SU-DHL-6 (cell line): ENCODE measurements at regions not wholly inside any gene's neighbourhood (a gene's known extent, or its start where the extent isn't known, plus 50 kb on each side); places are given as distances from the start of the nearest gene placed in this dataset.

ENCODE experiments used
- H2AFZ ChIP-seq: fragments of 200-600 bp; sonication (generic); 2 replicates; pipeline ENCODE4 v1.6.1; 2014; ENCODE audit warnings: low read depth, mild to moderate bottlenecking, moderate library complexity, mixed read lengths, antibody characterized with exemption, low read length; ENCODE audit not compliant: severe bottlenecking
- H3F3A ChIP-seq: fragments of 200-600 bp; shearing (Covaris generic); 2 replicates; pipeline ENCODE4 v1.6.0; 2016; ENCODE audit warnings: antibody characterized with exemption, mild to moderate bottlenecking; ENCODE audit not compliant: insufficient read depth
- H3K27ac ChIP-seq: fragments of 200-600 bp; sonication (generic); 2 replicates; pipeline ENCODE4 v1.5.1; 2016; ENCODE audit warnings: low read depth, mild to moderate bottlenecking, low read length, moderate library complexity, mixed read lengths
- H3K27me3 ChIP-seq: fragments of 200-600 bp; sonication (generic), shearing (Covaris generic); 2 replicates; pipeline ENCODE4 v1.6.0; 2014; ENCODE audit warnings: mild to moderate bottlenecking, low read length
- H3K36me3 ChIP-seq: fragments of 200-600 bp; sonication (generic); 2 replicates; pipeline ENCODE4 v1.6.1; 2014; ENCODE audit warnings: mild to moderate bottlenecking, low read length, mixed read lengths
- H3K4me2 ChIP-seq: fragments of 300-600, 200-600 bp; shearing (Covaris generic), sonication (generic); 2 replicates; pipeline ENCODE4 v1.6.0; 2014; ENCODE audit warnings: low read length, low read depth, mild to moderate bottlenecking; ENCODE audit not compliant: poor library complexity, severe bottlenecking
- H3K4me3 ChIP-seq: fragments of 200-600 bp; sonication (generic); 2 replicates; pipeline ENCODE4 v1.5.1; 2014; ENCODE audit warnings: antibody characterized with exemption, low read length, mild to moderate bottlenecking, mixed read lengths; ENCODE audit not compliant: insufficient read depth, poor library complexity, severe bottlenecking
- H3K79me2 ChIP-seq: fragments of 200-600 bp; sonication (generic); 2 replicates; pipeline ENCODE4 v1.6.1; 2014; ENCODE audit warnings: mild to moderate bottlenecking, low read length, moderate library complexity; ENCODE audit not compliant: insufficient read depth
- H3K9ac ChIP-seq: fragments of 200-600 bp; sonication (generic); 2 replicates; pipeline ENCODE4 v1.7.0; 2014; ENCODE audit warnings: mild to moderate bottlenecking, low read length
- H3K9me2 ChIP-seq: fragments of 200-600 bp; sonication (generic); replicated peaks from 2 replicates; pipeline ENCODE4 v1.6.1; 2014; ENCODE audit warnings: low read length; ENCODE audit not compliant: insufficient read depth
- H3K9me3 ChIP-seq: fragments of 200-600 bp; sonication (generic); 2 replicates; pipeline ENCODE4 v1.6.1; 2014; ENCODE audit warnings: low read length, mixed read lengths; ENCODE audit not compliant: insufficient read depth
- H4K20me1 ChIP-seq: fragments of 200-600 bp; sonication (generic); 2 replicates; pipeline ENCODE4 v1.6.1; 2014; ENCODE audit warnings: low read depth, mild to moderate bottlenecking, antibody characterized with exemption, low read length, moderate library complexity, mixed read lengths
- CTCF ChIP-seq: fragments of 200-600 bp; sonication (generic); IDR thresholded peaks from one replicate; pipeline ENCODE4 v1.5.1; 2017; ENCODE audit warnings: antibody characterized with exemption, mild to moderate bottlenecking, low read length, moderate library complexity; ENCODE audit not compliant: insufficient read depth, poor library complexity, severe bottlenecking
- EZH2phosphoT487 ChIP-seq: fragments of 200-600 bp; sonication (generic), shearing (Covaris generic); conservative IDR thresholded peaks from 2 replicates; pipeline ENCODE4 v1.6.1; 2018; ENCODE audit warnings: mild to moderate bottlenecking, antibody characterized with exemption, low read length, moderate library complexity, mixed read lengths

- Histone ChIP-seq H3K27ac (no peak overlapping the region), H3K36me3 (no peaks in the 10 kb centered on the region), H3K27me3 (no peaks in the 10 kb centered on the region), H3K4me2 (no peak overlapping the region), H3K9ac (no peak overlapping the region), H3K79me2 (no peaks in the 10 kb centered on the region), H3F3A (no peaks in the 10 kb centered on the region), H3K4me3 (no peak overlapping the region), H4K20me1 (no peaks in the 10 kb centered on the region), H3K9me3 (no peaks in the 10 kb centered on the region), H3K9me2 (no peaks in the 10 kb centered on the region), H2AFZ (no peak overlapping the region)
- TF ChIP-seq EZH2phosphoT487 (no peak), CTCF (no peak)
Measured at GRCh38 chr12:5232291-5232690, 188.6 kb downstream of the KCNA5 start.

- H2AFZ ChIP-seq = no peak overlapping the region
- TF ChIP-seq CTCF (no peak), EZH2phosphoT487 (no peak)
- H3K36me3 ChIP-seq = no peaks in the 10 kb centered on the region
- H3K9me3 ChIP-seq = no peaks in the 10 kb centered on the region
- H3K79me2 ChIP-seq = no peaks in the 10 kb centered on the region
- H3K9me2 ChIP-seq = no peaks in the 10 kb centered on the region
- no peak overlapping the region for H3K4me2 ChIP-seq
- no peak overlapping the region for H3K9ac ChIP-seq
- H4K20me1 ChIP-seq = no peaks in the 10 kb centered on the region
- no peak overlapping the region for H3K4me3 ChIP-seq
- H3K27ac ChIP-seq = no peak overlapping the region
- H3F3A ChIP-seq = no peaks in the 10 kb centered on the region
- H3K27me3 ChIP-seq = no peaks in the 10 kb centered on the region
Measured at GRCh38 chr12:5232826-5233500, 189.3 kb downstream of the KCNA5 start.

- no peaks in the 10 kb centered on the region for H4K20me1 ChIP-seq
- no peaks in the 10 kb centered on the region for H3K9me3 ChIP-seq
- no peak overlapping the region for H3K4me3 ChIP-seq
- no peaks in the 10 kb centered on the region for H3F3A ChIP-seq
- H3K27me3 ChIP-seq = no peaks in the 10 kb centered on the region
- TF ChIP-seq CTCF (no peak), EZH2phosphoT487 (no peak)
- H3K9me2 ChIP-seq = no peaks in the 10 kb centered on the region; the same call in 1 of the 2 replicates
- no peaks in the 10 kb centered on the region for H3K79me2 ChIP-seq
- H2AFZ ChIP-seq = no peak overlapping the region
- no peak overlapping the region for H3K9ac ChIP-seq
- no peak overlapping the region for H3K27ac ChIP-seq
- no peak overlapping the region for H3K4me2 ChIP-seq
- H3K36me3 ChIP-seq = no peaks in the 10 kb centered on the region
Measured at GRCh38 chr12:5236022-5236640, 192.5 kb downstream of the KCNA5 start.
